DND-41 (cell line): ENCODE measurements at regions not wholly inside any gene's neighbourhood (a gene's known extent, or its start where the extent isn't known, plus 50 kb on each side); places are given as distances from the start of the nearest gene placed in this dataset.

Source experiments
- CTCF ChIP-seq: IDR thresholded peaks from 2 replicates; pipeline ENCODE4 v1.5.1; 2012; ENCODE audit warnings: borderline replicate concordance, low read length, moderate library complexity, mild to moderate bottlenecking; ENCODE audit not compliant: poor library complexity, severe bottlenecking; ENCODE audit errors: extremely low read depth
- EZH2 ChIP-seq: IDR thresholded peaks from 3 replicates; pipeline ENCODE4 v1.6.1; 2012; ENCODE audit warnings: borderline replicate concordance, low read depth, mild to moderate bottlenecking, moderate library complexity, low read length, inconsistent platforms; ENCODE audit not compliant: severe bottlenecking

DNA sequence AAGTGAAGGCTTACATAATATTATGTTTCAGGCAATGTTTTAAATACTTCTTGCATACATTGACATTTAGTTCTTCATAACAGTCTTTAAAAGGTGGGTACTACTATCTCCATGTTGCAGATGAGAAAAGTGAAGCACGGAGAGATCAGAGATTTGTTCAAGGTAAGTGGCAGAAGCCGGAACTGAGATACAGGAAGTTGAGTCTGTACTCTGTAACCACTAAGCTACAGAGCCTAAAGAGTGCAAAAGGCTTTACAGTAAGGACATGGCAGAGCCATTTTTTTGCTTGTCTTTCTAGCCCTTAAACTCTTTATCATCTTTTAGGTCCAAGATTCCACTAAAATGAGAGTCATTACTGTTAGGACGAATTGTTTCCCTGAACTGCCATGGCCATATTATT, 186.5 kb upstream of the PEX5L start:
- TF ChIP-seq CTCF (no peak), EZH2 (no peak)
